SIG-M5 (cell line): ENCODE measurements at regions not wholly inside any gene's neighbourhood (a gene's known extent, or its start where the extent isn't known, plus 50 kb on each side); places are given as distances from the start of the nearest gene placed in this dataset.
"Not testable (repeated sequence)": the region's sequence is repeated elsewhere in the genome, so short reads cannot be mapped to it uniquely, and the experiment has no call there.

Source experiments
- DNase-seq: peaks from one replicate; lab custom pipeline; 2025; lab: John Stamatoyannopoulos, UW

GRCh38 chr1:101370488-101370887 lies 133.7 kb downstream of the S1PR1 start:
- no peak for DNase-seq

GRCh38 chr1:101371259-101371658 lies 134.4 kb downstream of the S1PR1 start:
- no peak for DNase-seq

- DNase-seq: no peak
These were observed 136.8 kb downstream of the S1PR1 start for GRCh38 chr1:101373570-101373969.

- not testable (repeated sequence) for DNase-seq
These were observed 138.6 kb downstream of the S1PR1 start for GRCh38 chr1:101375448-101375847.

- no peak for DNase-seq
These were observed 139.6 kb downstream of the S1PR1 start for GRCh38 chr1:101376121-101377083.

DNA sequence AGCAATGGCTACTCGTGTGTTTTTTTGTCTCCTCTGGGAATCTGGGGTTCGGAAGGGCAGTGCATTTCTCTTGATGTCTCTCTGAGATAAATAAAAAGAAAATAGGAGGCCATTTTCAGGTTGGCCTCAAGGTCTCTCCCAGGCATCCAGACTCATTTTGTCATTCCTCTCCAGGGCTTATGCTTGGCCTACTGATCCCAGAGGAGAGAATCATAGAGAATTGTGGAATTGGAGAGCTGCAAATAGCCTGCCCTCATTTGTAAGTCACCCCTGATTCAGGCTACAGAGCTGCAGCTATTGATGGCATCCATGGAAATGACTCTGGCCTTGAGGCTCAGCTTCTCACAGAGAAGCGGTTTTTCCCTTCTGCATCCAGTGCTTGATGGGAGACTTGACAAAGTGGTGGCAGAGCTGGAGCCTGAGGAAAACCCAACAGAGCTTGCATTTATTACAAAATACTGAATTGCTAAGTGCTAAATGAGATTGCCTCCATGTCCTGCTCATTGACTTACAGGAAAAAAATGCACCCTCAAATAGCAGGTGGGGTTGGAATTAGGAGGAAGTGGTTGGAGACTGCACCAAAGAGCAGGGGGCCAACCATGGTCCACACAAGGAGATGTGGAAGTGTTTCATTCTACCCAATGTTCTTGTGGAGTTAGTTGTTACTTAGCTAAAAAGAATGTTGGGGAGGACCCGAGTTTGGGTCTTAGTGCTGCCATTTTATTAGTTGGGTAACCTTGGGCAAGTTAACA lies 140.4 kb downstream of the S1PR1 start:
- no peak for DNase-seq

GRCh38 chr1:101379037-101379436 lies 142.2 kb downstream of the S1PR1 start:
- no peak for DNase-seq

DNA sequence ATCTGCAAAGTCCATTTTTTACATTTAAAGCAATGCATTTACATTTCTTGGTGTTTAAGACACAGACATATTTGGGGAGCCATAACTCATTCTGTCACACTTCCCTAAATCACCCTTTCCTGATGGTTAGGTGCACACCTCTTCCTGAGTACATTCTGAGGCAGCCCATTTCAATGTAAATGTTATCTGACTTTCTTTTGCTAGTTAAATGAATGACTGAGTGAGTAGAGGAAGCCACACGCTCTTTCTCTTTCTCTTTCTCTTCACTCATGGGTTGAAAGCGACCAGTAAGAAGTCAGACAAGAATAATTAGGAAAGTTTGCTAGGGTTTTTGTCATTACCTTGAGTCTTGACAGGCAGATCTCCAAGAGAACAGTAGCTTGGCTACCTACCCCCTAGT lies 143.1 kb downstream of the S1PR1 start:
- DNase-seq: no peak

GRCh38 chr1:101382135-101382534 lies 145.3 kb downstream of the S1PR1 start:
- no peak for DNase-seq

DNA sequence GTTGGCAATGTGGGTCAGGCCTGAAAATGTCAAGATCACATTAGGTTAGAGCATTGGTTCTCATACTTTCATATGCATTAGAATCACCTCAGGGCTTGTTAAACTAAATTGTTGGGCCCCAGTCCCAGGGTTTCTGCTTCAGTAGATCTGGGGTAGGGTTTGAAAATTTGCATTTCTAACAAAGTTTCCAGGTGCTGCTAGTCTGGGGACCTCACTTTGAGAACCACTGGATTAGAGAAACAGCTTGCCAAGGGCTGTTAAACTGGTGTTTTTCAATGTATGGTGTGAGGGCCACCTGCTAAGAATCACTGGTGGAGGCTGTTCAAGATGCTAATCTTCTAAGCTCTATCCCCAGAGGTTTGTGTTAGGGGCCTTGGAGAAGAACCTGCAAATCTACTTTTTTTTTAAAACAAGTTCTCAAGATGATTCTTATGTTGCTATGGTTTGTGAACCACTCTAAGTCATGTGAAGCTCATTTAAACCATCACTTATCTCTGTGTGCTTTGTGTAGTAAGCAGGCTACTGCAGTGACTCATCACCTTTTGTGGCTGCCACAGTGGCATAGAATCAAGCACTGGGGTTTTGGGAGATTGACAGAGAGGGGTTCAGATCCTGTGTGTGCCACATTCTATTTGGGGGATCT lies 152.2 kb downstream of the S1PR1 start:
- DNase-seq: no peak

DNA sequence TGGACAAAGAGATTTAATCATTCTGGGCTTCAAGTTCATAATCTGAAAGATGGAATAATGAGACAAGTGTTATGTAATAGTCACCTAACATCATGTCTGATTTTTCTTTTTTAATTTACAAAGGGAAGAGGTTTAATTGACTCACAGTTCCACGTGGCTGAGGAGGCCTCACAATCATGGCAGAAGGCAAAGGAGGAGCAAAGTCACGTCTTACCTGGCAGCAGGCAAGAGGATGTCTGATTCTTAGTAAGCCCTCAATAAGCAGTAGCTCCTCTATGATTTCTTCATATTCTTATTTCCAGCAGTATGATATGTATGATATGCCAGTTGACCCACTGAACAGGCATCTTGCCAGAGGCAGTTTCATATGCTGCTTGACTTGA lies 152.7 kb downstream of the S1PR1 start:
- DNase-seq: no peak

GRCh38 chr1:101392552-101392951 lies 155.7 kb downstream of the S1PR1 start:
- no peak for DNase-seq

DNA sequence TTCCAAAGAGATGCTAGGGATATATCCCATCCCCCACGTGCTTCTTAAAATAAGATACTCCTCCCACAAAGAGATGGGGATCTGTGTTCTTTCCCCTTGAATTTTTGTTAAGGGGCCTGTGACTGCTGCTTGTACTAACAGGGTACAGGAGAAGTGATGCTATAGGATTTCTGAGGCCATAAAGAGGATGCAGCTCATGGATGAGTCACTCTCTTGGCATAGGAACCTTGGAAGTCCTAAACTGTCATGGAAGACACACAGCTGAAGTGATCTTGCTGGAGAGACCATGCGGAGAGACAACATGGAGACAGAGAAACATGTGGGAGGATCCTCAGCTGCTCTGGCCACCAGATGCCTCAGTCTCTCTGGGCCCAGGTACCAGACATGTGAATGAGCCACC lies 157.2 kb downstream of the S1PR1 start:
- no peak for DNase-seq

DNA sequence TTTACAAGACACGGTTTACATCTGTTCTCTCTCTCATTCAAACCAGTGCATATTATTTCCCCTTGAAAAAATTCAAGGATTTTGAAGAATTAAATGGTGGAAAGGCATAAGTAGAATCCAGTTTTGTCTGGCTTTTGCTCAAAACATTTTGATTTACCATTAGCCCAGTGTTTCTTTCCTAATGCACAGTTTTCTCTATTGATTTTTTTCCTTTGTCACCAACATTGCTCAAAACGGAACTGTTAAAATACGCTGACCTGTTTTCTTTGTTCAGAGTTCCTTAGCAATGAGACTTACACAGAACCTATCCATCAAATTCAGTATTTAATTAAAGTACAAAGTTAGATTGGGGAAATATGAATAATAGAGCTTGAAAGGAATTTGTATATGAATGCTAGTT lies 162.4 kb downstream of the S1PR1 start:
- DNase-seq: no peak

DNA sequence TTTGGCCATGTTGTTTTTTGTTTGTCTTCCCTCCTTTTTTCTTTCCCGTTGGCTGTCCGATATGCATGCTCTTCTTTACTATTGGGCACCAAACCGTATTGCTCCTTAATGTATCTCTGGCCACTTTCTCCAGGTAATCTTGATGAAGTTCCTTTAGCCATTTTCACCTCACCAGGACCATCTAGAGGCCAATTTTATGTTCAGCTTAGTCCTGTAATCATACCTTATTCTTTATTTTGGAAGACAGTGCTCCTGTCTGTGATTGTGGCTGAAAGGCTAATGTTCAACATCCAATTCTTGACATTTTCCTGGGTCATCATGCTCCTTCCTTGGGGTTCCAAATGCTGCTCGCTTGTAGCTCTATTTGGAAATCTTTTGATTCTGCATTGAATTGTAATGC lies 169.5 kb downstream of the S1PR1 start:
- DNase-seq: no peak

- no peak for DNase-seq
These were observed 169.9 kb downstream of the S1PR1 start for GRCh38 chr1:101406681-101407080.

DNA sequence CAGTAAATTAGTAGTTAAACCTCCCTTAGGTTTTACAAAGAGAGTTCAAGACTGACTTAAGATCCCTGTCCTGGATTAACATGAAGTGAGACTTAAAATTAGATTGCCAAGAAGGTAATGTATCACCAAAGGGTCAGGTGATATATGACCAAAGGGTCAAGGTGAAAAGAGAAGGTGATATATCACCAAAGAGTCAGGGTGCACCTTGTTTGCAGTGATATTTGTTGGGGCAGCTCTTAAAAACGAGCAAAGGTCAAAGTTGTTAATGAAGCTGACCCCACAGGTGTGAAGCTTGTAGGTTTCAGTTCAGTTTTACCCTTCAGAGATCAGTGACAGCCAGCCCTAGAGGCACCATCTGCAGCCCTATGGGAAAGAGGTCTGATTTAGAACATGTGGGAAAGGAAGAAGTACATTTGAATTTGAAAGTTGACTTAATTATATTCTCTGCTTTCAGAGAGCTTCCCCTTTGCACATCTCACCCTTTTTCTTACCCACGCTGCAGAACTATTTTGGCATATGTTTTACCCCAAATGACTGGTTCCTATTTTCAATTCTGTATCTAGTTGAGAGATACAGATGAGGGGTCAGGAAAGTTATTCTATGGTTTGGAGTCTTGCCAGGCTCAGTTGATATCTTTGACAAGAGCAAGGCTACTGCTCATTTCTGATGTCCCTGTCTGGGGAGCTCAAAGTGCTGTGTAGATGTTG lies 170.8 kb downstream of the S1PR1 start:
- DNase-seq: no peak

DNA sequence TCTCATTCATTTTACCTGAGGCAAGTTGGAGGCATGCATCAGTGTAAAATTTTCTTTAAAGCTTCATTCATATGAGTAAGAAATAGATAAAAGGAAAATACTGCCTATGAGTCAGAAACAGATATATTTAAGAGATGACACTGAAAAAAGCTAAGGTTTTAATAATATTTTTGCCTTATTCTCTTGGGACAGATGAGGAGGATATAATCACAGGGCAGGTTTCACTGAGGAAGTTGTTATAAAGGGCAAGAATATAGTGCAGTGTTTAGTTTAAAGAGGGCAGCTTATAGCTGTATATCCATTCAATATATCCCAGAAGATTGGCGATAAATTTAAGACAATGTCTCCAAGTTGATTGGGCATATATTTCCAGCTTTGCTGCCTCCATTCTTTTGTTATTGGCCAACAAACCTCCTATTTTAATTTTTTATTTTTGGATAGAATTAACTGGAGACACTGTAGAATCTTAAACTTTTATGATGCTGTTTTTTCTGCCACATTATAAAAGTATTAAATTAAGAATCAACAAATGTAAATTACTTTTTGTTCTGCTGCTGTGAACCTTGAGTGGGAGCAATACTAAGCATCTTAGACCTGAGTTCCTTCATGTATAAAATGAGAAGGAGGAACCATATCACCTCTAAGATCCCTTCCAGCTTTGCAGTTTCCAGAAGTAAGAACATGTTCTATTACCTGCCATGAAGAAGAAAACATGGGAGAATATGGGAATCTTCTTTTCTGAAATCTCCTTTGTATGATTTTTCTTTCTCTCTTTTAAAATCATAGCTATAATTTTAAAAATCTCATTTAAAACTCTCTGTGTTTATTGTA lies 171.6 kb downstream of the S1PR1 start:
- DNase-seq: no peak

DNA sequence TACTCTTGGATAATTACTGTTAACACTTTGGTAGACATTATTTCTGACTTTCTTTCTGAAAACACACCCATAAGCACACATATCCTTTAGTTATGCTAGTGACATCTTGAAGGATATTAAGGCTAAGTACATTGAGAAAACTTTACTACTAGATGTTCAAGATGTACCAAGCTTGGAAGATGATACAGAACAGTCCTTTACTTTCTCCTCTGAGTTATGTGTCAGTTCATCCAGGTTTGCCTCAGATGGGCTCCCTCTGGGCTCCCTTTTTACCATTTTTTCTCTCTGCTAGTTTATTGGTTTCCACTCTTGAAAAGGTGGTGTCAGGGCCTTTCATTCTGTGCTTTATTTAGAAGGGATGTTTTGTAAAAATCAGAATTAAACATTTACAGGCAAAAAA lies 172.3 kb downstream of the S1PR1 start:
- no peak for DNase-seq

- no peak for DNase-seq
These were observed 173.4 kb downstream of the S1PR1 start for GRCh38 chr1:101410048-101410878.
